Endothelial cell (in vitro differentiated cells): ENCODE measurements at regions not wholly inside any gene's neighbourhood (a gene's known extent, or its start where the extent isn't known, plus 50 kb on each side); places are given as distances from the start of the nearest gene placed in this dataset.

Experiments
- DNase-seq: peaks from one replicate; pipeline ENCODE4 v3.0.0; 2021; ENCODE audit warnings: low spot score
- H3K27ac Mint-ChIP-seq: one replicate; pipeline ENCODE4 v1.8.0; 2021; ENCODE audit warnings: mixed read lengths, inconsistent platforms; ENCODE audit not compliant: unreplicated experiment
- H3K27me3 Mint-ChIP-seq: one replicate; pipeline ENCODE4 v1.8.0; 2021; ENCODE audit warnings: mild to moderate bottlenecking, moderate library complexity, mixed read lengths, inconsistent platforms; ENCODE audit not compliant: unreplicated experiment
- H3K36me3 Mint-ChIP-seq: one replicate; pipeline ENCODE4 v1.8.0; 2021; ENCODE audit warnings: mild to moderate bottlenecking, low read depth, mixed read lengths, inconsistent platforms; ENCODE audit not compliant: unreplicated experiment
- H3K4me1 Mint-ChIP-seq: one replicate; pipeline ENCODE4 v1.8.0; 2021; ENCODE audit warnings: mild to moderate bottlenecking, mixed read lengths, inconsistent platforms; ENCODE audit not compliant: unreplicated experiment
- H3K4me3 Mint-ChIP-seq: one replicate; pipeline ENCODE4 v1.8.0; 2021; ENCODE audit warnings: mild to moderate bottlenecking, mixed read lengths, inconsistent platforms; ENCODE audit not compliant: unreplicated experiment
- H3K9me3 Mint-ChIP-seq: one replicate; pipeline ENCODE4 v1.8.0; 2021; ENCODE audit warnings: mixed read lengths, inconsistent platforms; ENCODE audit not compliant: unreplicated experiment
- CTCF ChIP-seq: fragments of 200-600 bp; sonication (generic); IDR thresholded peaks from one replicate; pipeline ENCODE4 v1.5.0; 2021; ENCODE audit warnings: antibody characterized with exemption; ENCODE audit not compliant: unreplicated experiment

GRCh38 chr1:82807563-82807962, 1006.8 kb downstream of the ADGRL2 start:
- Mint-ChIP-seq H3K27ac (no peak overlapping the region), H3K4me1 (no peaks in the 10 kb centered on the region), H3K36me3 (no peaks in the 10 kb centered on the region), H3K27me3 (no peaks in the 10 kb centered on the region), H3K9me3 (no peaks in the 10 kb centered on the region), H3K4me3 (no peak overlapping the region)
- no peak for TF ChIP-seq CTCF
- no peak for DNase-seq

GRCh38 chr1:82806133-82806532, 1005.4 kb downstream of the ADGRL2 start:
- no peak for TF ChIP-seq CTCF
- Mint-ChIP-seq H3K27me3 (no peaks in the 10 kb centered on the region), H3K36me3 (no peaks in the 10 kb centered on the region), H3K9me3 (no peaks in the 10 kb centered on the region), H3K4me3 (no peak overlapping the region), H3K27ac (no peak overlapping the region), H3K4me1 (no peaks in the 10 kb centered on the region)
- DNase-seq = no peak

GRCh38 chr1:82801176-82801575, 1000.4 kb downstream of the ADGRL2 start:
- no peak for TF ChIP-seq CTCF
- Mint-ChIP-seq H3K9me3 (no peaks in the 10 kb centered on the region), H3K36me3 (no peaks in the 10 kb centered on the region), H3K27ac (no peak overlapping the region), H3K4me3 (no peak overlapping the region), H3K27me3 (no peaks in the 10 kb centered on the region), H3K4me1 (no peaks in the 10 kb centered on the region)
- no peak for DNase-seq

- Mint-ChIP-seq H3K27me3 (no peaks in the 10 kb centered on the region), H3K9me3 (no peaks in the 10 kb centered on the region), H3K4me3 (no peak overlapping the region), H3K4me1 (no peaks in the 10 kb centered on the region), H3K36me3 (no peaks in the 10 kb centered on the region), H3K27ac (no peak overlapping the region)
- no peak for TF ChIP-seq CTCF
- no peak for DNase-seq
These were observed 1000.0 kb downstream of the ADGRL2 start for GRCh38 chr1:82800721-82801120.

GRCh38 chr1:82799261-82799660, 998.5 kb downstream of the ADGRL2 start:
- Mint-ChIP-seq H3K4me3 (no peak overlapping the region), H3K4me1 (no peaks in the 10 kb centered on the region), H3K27ac (no peak overlapping the region), H3K36me3 (no peaks in the 10 kb centered on the region), H3K27me3 (peaks cover 2% of the 10 kb centered on the region), H3K9me3 (no peaks in the 10 kb centered on the region)
- no peak for DNase-seq
- TF ChIP-seq CTCF = no peak
